BE2C (cell line): ENCODE measurements at regions not wholly inside any gene's neighbourhood (a gene's known extent, or its start where the extent isn't known, plus 50 kb on each side); places are given as distances from the start of the nearest gene placed in this dataset.

Experiments
- DNase-seq: peaks from one replicate; pipeline ENCODE4 v3.0.0-alpha.2; 2020
- H3K27me3 ChIP-seq: fragments of 250-450 bp; sonication (Bioruptor Pico); 2 replicates; pipeline ENCODE4 v1.5.1; 2020; ENCODE audit warnings: mild to moderate bottlenecking
- H3K36me3 ChIP-seq: fragments of 250-450 bp; sonication (Bioruptor Pico); 2 replicates; pipeline ENCODE4 v1.5.1; 2020; ENCODE audit warnings: mild to moderate bottlenecking
- H3K4me1 ChIP-seq: fragments of 250-450 bp; sonication (Bioruptor Pico); 2 replicates; pipeline ENCODE4 v1.5.1; 2020
- H3K4me3 ChIP-seq: 2 replicates; pipeline ENCODE4 v1.5.1; 2011; ENCODE audit warnings: low read depth, low read length
- H3K9me3 ChIP-seq: fragments of 250-450 bp; sonication (Bioruptor Pico); 2 replicates; pipeline ENCODE4 v1.5.1; 2020
- TF ChIP-seq, protein P1 (sequence below): IDR thresholded peaks from 2 replicates; pipeline ENCODE4 v1.5.1; 2012; ENCODE audit warnings: mild to moderate bottlenecking, low read depth, low read length

DNA sequence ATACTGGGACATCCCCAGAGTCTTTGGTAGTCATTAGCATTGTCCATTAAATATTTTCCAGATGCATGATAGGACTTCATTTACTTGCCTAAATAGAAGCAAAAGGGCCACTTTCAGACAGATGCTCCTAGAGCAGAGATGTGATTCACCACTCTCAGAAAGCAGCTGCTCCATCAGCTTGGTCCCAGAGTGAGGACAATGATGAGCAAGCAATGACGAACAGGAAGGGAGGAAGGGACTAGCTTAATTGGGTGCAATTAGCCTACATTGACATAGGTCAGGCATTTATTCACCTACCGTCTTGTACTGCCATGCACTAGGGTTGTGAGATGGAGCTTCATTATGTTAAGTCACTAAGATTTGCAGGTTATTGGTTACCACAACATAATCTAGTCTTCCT lies 85.1 kb upstream of the PLXNA2 start:
- Histone ChIP-seq H3K36me3 (no peaks in the 10 kb centered on the region), H3K9me3 (no peaks in the 10 kb centered on the region), H3K27me3 (no peaks in the 10 kb centered on the region), H3K4me1 (0 out of 2 replicates have a peak, but pooled peaks cover 9% of the 10 kb centered on the region), H3K4me3 (no peak overlapping the region)
- TF ChIP-seq, protein P1, sequence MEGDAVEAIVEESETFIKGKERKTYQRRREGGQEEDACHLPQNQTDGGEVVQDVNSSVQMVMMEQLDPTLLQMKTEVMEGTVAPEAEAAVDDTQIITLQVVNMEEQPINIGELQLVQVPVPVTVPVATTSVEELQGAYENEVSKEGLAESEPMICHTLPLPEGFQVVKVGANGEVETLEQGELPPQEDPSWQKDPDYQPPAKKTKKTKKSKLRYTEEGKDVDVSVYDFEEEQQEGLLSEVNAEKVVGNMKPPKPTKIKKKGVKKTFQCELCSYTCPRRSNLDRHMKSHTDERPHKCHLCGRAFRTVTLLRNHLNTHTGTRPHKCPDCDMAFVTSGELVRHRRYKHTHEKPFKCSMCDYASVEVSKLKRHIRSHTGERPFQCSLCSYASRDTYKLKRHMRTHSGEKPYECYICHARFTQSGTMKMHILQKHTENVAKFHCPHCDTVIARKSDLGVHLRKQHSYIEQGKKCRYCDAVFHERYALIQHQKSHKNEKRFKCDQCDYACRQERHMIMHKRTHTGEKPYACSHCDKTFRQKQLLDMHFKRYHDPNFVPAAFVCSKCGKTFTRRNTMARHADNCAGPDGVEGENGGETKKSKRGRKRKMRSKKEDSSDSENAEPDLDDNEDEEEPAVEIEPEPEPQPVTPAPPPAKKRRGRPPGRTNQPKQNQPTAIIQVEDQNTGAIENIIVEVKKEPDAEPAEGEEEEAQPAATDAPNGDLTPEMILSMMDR = no peak
- peak; percentile 29 for DNase-seq

DNA sequence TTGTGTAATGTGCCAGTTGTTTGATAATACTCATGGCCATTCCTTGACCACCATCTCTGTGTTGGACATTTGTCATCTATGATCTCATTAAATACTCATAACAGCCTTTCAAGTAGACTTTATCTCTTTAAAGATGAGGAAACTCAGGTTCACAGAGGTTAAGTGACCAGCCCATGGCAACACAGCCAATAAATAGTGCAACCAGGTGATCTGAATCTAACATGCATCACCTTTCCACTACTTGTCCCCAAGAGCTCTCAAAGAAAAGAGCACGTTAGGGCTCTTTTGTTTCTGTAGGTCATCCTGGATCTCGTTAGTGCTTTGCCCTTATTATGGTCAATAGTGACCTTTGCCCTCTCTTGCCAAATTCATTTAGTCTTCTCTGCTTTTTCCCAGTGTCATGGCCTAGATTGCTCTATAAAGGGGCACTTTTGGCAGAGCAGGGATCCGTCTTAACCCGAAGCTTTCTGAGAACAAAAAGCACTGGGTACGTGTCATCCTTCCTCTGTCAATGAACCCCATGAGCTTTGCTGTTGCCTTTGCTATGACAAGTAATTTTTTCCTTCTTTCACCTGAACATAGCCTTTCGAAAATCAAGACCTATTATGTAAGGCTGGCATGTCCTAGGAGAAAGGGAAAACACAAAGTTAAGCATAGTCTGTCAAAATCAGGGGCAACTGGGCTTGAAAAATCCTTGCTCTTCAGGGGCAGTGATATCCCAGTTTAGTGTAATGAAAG lies 88.0 kb upstream of the PLXNA2 start:
- Histone ChIP-seq H3K9me3 (no peaks in the 10 kb centered on the region), H3K27me3 (no peaks in the 10 kb centered on the region)

DNA sequence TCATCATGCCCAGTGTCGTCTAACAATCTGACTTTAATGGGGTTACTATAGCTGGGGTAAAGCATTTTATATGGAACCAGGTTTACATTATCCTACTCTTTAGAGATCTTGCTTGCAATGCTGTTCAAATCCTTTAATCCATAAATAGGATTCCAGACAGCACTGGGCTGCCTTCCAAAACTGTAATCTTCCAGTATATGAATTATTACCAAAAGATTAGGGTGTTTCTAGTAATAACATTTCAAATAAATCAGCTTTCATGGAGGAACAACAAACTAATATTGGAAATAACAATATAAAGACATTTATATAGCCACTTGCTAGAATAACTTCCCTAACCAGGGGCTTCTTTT lies 88.6 kb upstream of the PLXNA2 start:
- H3K9me3 ChIP-seq = no peaks in the 10 kb centered on the region
- no peak for DNase-seq
- no peaks in the 10 kb centered on the region for H3K27me3 ChIP-seq
- H3K4me3 ChIP-seq = no peak overlapping the region
- TF ChIP-seq, protein P1 = no peak
- no peaks in the 10 kb centered on the region for H3K36me3 ChIP-seq
- H3K4me1 ChIP-seq = 0 out of 2 replicates have a peak, but pooled peaks cover 9% of the 10 kb centered on the region

More for the DNA sequence above, 88.0 kb upstream of the PLXNA2 start:
- Histone ChIP-seq H3K4me1 (0 out of 2 replicates have a peak, but pooled peaks cover 9% of the 10 kb centered on the region), H3K4me3 (no peak overlapping the region), H3K36me3 (no peaks in the 10 kb centered on the region)
- no peak for DNase-seq
- TF ChIP-seq, protein P1 = no peak

- TF ChIP-seq, protein P1 = no peak
- Histone ChIP-seq H3K4me3 (no peak overlapping the region), H3K9me3 (no peaks in the 10 kb centered on the region), H3K27me3 (no peaks in the 10 kb centered on the region), H3K4me1 (0 out of 2 replicates have a peak, but pooled peaks cover 9% of the 10 kb centered on the region), H3K36me3 (no peaks in the 10 kb centered on the region)
- DNase-seq = no peak
Observed at GRCh38 chr1:208333676-208334075, 89.5 kb upstream of the PLXNA2 start.

- Histone ChIP-seq H3K4me3 (no peak overlapping the region), H3K4me1 (no peaks in the 10 kb centered on the region), H3K36me3 (no peaks in the 10 kb centered on the region), H3K27me3 (no peaks in the 10 kb centered on the region), H3K9me3 (no peaks in the 10 kb centered on the region)
- TF ChIP-seq, protein P1 = no peak
- no peak for DNase-seq
Observed at GRCh38 chr1:208335371-208336136, 91.4 kb upstream of the PLXNA2 start.

- H3K4me3 ChIP-seq = no peak overlapping the region
- H3K27me3 ChIP-seq = no peaks in the 10 kb centered on the region
- TF ChIP-seq, protein P1 = no peak
- no peak for DNase-seq
- H3K9me3 ChIP-seq = no peaks in the 10 kb centered on the region
- no peaks in the 10 kb centered on the region for H3K36me3 ChIP-seq
- H3K4me1 ChIP-seq = no peaks in the 10 kb centered on the region
Observed at GRCh38 chr1:208336137-208336518, 91.9 kb upstream of the PLXNA2 start.
